Activated T-helper 1 cell treated with anti-CD3 and anti-CD28 coated beads, Interleukin-2, amount 50 U/mL, for 16 hours (primary cell): ENCODE measurements at regions not wholly inside any gene's neighbourhood (a gene's known extent, or its start where the extent isn't known, plus 50 kb on each side); places are given as distances from the start of the nearest gene placed in this dataset.

ENCODE experiments used
- DNase-seq, 2 donors: peaks; one replicate each; pipeline ENCODE4 v3.0.0-alpha.2; 2020; ENCODE audit warnings: low read depth in 1 of 2, low spot score in 1 of 2

- DNase-seq, result no peak
Observed at GRCh38 chr2:207256476-207257207, 90.9 kb upstream of the KLF7 start.

GRCh38 chr2:207257251-207258250, 91.8 kb upstream of the KLF7 start:
- no peak for DNase-seq

GRCh38 chr2:207258263-207258991, 92.7 kb upstream of the KLF7 start:
- DNase-seq, result no peak

- no peak for DNase-seq
Observed at GRCh38 chr2:207260021-207260420, 94.3 kb upstream of the KLF7 start.

GRCh38 chr2:207260947-207261346, 95.2 kb upstream of the KLF7 start:
- no peak for DNase-seq

GRCh38 chr2:207264310-207264709, 98.6 kb upstream of the KLF7 start:
- DNase-seq, result no peak

GRCh38 chr2:207265332-207265731, 99.6 kb upstream of the KLF7 start:
- no peak for DNase-seq

GRCh38 chr2:207265869-207266268, 100.1 kb upstream of the KLF7 start:
- no peak for DNase-seq

GRCh38 chr2:207266648-207267047, 100.9 kb upstream of the KLF7 start:
- no peak for DNase-seq

GRCh38 chr2:207269038-207269437, 103.3 kb upstream of the KLF7 start:
- DNase-seq, result no peak

- DNase-seq, result no peak
Observed at GRCh38 chr2:207274530-207275189, 108.9 kb upstream of the KLF7 start.

GRCh38 chr2:207275779-207276178, 110.0 kb upstream of the KLF7 start:
- DNase-seq, result no peak

- DNase-seq, result no peak
Observed at GRCh38 chr2:207276248-207276647, 110.5 kb upstream of the KLF7 start.

GRCh38 chr2:207276858-207277257, 111.1 kb upstream of the KLF7 start:
- no peak for DNase-seq

- no peak for DNase-seq
Observed at GRCh38 chr2:207279520-207279919, 113.8 kb upstream of the KLF7 start.

- no peak for DNase-seq
Observed at GRCh38 chr2:207281436-207281835, 115.7 kb upstream of the KLF7 start.

GRCh38 chr2:207282916-207283315, 117.2 kb upstream of the KLF7 start:
- no peak for DNase-seq

- no peak for DNase-seq
Observed at GRCh38 chr2:207283356-207283755, 117.6 kb upstream of the KLF7 start.

GRCh38 chr2:207284556-207285472, 119.1 kb upstream of the KLF7 start:
- DNase-seq, result no peak

GRCh38 chr2:207285473-207285815, 119.7 kb upstream of the KLF7 start:
- no peak for DNase-seq
